Endodermal cell (in vitro differentiated cells): ENCODE measurements at regions not wholly inside any gene's neighbourhood (a gene's known extent, or its start where the extent isn't known, plus 50 kb on each side); places are given as distances from the start of the nearest gene placed in this dataset.

Experiments
- DNase-seq: peaks from one replicate; pipeline ENCODE4 v3.0.0-alpha.2; 2017
- H3K27ac ChIP-seq: 2 replicates; pipeline ENCODE4 v1.5.1; 2013; ENCODE audit warnings: mild to moderate bottlenecking, low read depth, low read length, moderate library complexity
- H3K27me3 ChIP-seq: 2 replicates; pipeline ENCODE4 v1.6.1; 2013; ENCODE audit warnings: mild to moderate bottlenecking, low read length, moderate library complexity; ENCODE audit not compliant: insufficient read depth, control insufficient read depth, poor library complexity, severe bottlenecking
- H3K36me3 ChIP-seq: 2 replicates; pipeline ENCODE4 v1.7.0; 2013; ENCODE audit warnings: mild to moderate bottlenecking, low read length, moderate library complexity; ENCODE audit not compliant: control insufficient read depth, insufficient read depth
- H3K4me1 ChIP-seq: one replicate; pipeline ENCODE4 v1.7.0; 2013; ENCODE audit warnings: low read length; ENCODE audit not compliant: control insufficient read depth, insufficient read depth
- H3K4me3 ChIP-seq: 2 replicates; pipeline ENCODE4 v1.5.1; 2013; ENCODE audit warnings: mild to moderate bottlenecking, low read length, moderate library complexity
- H3K9ac ChIP-seq: 2 replicates; pipeline ENCODE4 v1.6.1; 2013; ENCODE audit warnings: mild to moderate bottlenecking, low read length, moderate library complexity; ENCODE audit not compliant: poor library complexity, severe bottlenecking; ENCODE audit errors: extremely low read depth
- H3K9me3 ChIP-seq: 2 replicates; pipeline ENCODE4 v1.6.1; 2013; ENCODE audit warnings: mild to moderate bottlenecking, low read length, moderate library complexity; ENCODE audit not compliant: control insufficient read depth
- H3K27ac Mint-ChIP-seq: 2 replicates; pipeline ENCODE4 v1.8.0; 2020; ENCODE audit warnings: mixed read lengths
- H3K27me3 Mint-ChIP-seq: 2 replicates; pipeline ENCODE4 v1.8.0; 2021; ENCODE audit warnings: mild to moderate bottlenecking, mixed read lengths; ENCODE audit not compliant: insufficient read depth
- H3K36me3 Mint-ChIP-seq: 2 replicates; pipeline ENCODE4 v1.8.0; 2020; ENCODE audit warnings: low read depth, mixed read lengths
- H3K4me1 Mint-ChIP-seq: 2 replicates; pipeline ENCODE4 v1.8.0; 2020; ENCODE audit warnings: mixed read lengths
- H3K4me3 Mint-ChIP-seq: 2 replicates; pipeline ENCODE4 v1.8.0; 2020; ENCODE audit warnings: mild to moderate bottlenecking, moderate library complexity, mixed read lengths
- H3K9me3 Mint-ChIP-seq: 2 replicates; pipeline ENCODE4 v1.8.0; 2020; ENCODE audit warnings: mild to moderate bottlenecking, mixed read lengths
- CTCF ChIP-seq: fragments of 200-600 bp; sonication (generic); conservative IDR thresholded peaks from 2 replicates; pipeline ENCODE4 v1.5.0; 2021; ENCODE audit warnings: antibody characterized with exemption, mild to moderate bottlenecking
- WGBS, 2 experiments: methylation state at CpG; one replicate each; pipeline versions ENCODE4 v1.1.5 to v1.1.7; 2013; ENCODE audit warnings: missing lambda C conversion rate in 2 of 2, mixed read lengths in 1 of 2; ENCODE audit not compliant: insufficient coverage in 1 of 2, insufficient read length in 1 of 2; 5-methylcytosine and 5-hydroxymethylcytosine counted together

DNA sequence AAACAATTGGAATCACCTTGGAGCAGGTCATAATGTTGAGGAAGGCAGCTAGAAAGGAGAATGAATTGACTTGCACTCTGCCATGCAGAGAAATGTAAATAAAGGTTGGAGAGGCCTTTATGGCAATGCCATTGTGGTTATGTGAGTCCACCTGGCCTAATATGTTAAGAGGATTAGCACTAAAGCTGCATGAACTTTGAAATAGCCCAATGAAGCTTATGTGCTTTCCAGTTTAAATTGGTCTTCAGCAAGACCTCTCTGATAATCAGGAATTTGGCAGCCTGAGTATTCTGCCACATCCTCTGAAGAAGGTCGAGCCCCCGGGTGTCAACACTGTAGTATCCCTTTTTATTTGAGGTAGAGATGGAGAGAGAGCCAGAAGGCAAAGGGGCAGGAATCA, 464.9 kb downstream of the CDH2 start:
- peaks cover 27% of the 10 kb centered on the region for H3K4me1 Mint-ChIP-seq
- DNase-seq: no peak
- H3K4me3 Mint-ChIP-seq: no peak overlapping the region
- H3K27me3 ChIP-seq: no peaks in the 10 kb centered on the region
- peak overlapping the region; percentile 93 for H3K27ac ChIP-seq
- H3K4me3 ChIP-seq: no peak overlapping the region
- no peak overlapping the region for H3K9ac ChIP-seq
- H3K36me3 ChIP-seq: no peaks in the 10 kb centered on the region
- no peak overlapping the region for H3K27ac Mint-ChIP-seq
- peaks cover 4% of the 10 kb centered on the region for H3K9me3 Mint-ChIP-seq
- 42 to 50% methylated on average over 2 of the region's 2 CpGs for WGBS, 2 experiments
- TF ChIP-seq CTCF: no peak
- H3K9me3 ChIP-seq: peaks cover 11% of the 10 kb centered on the region
- H3K4me1 ChIP-seq: peaks cover 19% of the 10 kb centered on the region
- H3K36me3 Mint-ChIP-seq: no peaks in the 10 kb centered on the region
- H3K27me3 Mint-ChIP-seq: no peaks in the 10 kb centered on the region

GRCh38 chr18:27711382-27711781, 465.5 kb downstream of the CDH2 start:
- H3K27ac Mint-ChIP-seq: no peak overlapping the region
- H3K9ac ChIP-seq: no peak overlapping the region
- no peaks in the 10 kb centered on the region for H3K36me3 ChIP-seq
- H3K4me1 Mint-ChIP-seq: peaks cover 27% of the 10 kb centered on the region
- no peak overlapping the region for H3K27ac ChIP-seq
- H3K4me3 ChIP-seq: no peak overlapping the region
- H3K27me3 Mint-ChIP-seq: no peaks in the 10 kb centered on the region
- H3K4me1 ChIP-seq: peaks cover 19% of the 10 kb centered on the region
- no peaks in the 10 kb centered on the region for H3K36me3 Mint-ChIP-seq
- H3K27me3 ChIP-seq: no peaks in the 10 kb centered on the region
- DNase-seq: no peak
- peaks cover 4% of the 10 kb centered on the region for H3K9me3 Mint-ChIP-seq
- H3K4me3 Mint-ChIP-seq: no peak overlapping the region
- TF ChIP-seq CTCF: no peak
- H3K9me3 ChIP-seq: peaks cover 11% of the 10 kb centered on the region

- Mint-ChIP-seq H3K4me1 (peaks cover 27% of the 10 kb centered on the region), H3K27me3 (no peaks in the 10 kb centered on the region), H3K4me3 (no peak overlapping the region), H3K36me3 (no peaks in the 10 kb centered on the region), H3K27ac (no peak overlapping the region), H3K9me3 (peaks cover 4% of the 10 kb centered on the region)
- no peak for DNase-seq
- 92 to 100% methylated on average over 1 of the region's 1 CpG for WGBS, 2 experiments
- peaks cover 19% of the 10 kb centered on the region for H3K4me1 ChIP-seq
- H3K4me3 ChIP-seq: no peak overlapping the region
- no peak overlapping the region for H3K27ac ChIP-seq
- no peaks in the 10 kb centered on the region for H3K27me3 ChIP-seq
- no peaks in the 10 kb centered on the region for H3K36me3 ChIP-seq
- peaks cover 11% of the 10 kb centered on the region for H3K9me3 ChIP-seq
- H3K9ac ChIP-seq: no peak overlapping the region
- no peak for TF ChIP-seq CTCF
These were observed 467.6 kb downstream of the CDH2 start for GRCh38 chr18:27709344-27709743.
